GM23338 (cell line): ENCODE measurements at regions not wholly inside any gene's neighbourhood (a gene's known extent, or its start where the extent isn't known, plus 50 kb on each side); places are given as distances from the start of the nearest gene placed in this dataset.

Experiments used
- ATAC-seq: fragments of 200-7000 bp; cut with Tn5 transposase; 3 replicates; pipeline ENCODE4 v1.9.1; 2020
- DNase-seq: peaks from one replicate; pipeline ENCODE4 v3.0.0-alpha.2; 2015; ENCODE audit warnings: low spot score
- H2AFZ ChIP-seq: fragments of 200-600 bp; sonication (generic); 2 replicates; pipeline ENCODE4 v1.8.0; 2016; ENCODE audit warnings: antibody characterized with exemption, mild to moderate bottlenecking, moderate library complexity
- H3F3A ChIP-seq: fragments of 200-600 bp; sonication (generic); replicated peaks from 2 replicates; pipeline ENCODE4 v1.8.0; 2017; ENCODE audit warnings: antibody characterized with exemption, mixed run types, low read depth
- H3K27ac ChIP-seq: fragments of 200-600 bp; sonication (generic); 2 replicates; pipeline ENCODE4 v1.6.1; 2016; ENCODE audit warnings: low read depth
- H3K27me3 ChIP-seq: fragments of 200-600 bp; sonication (generic); 2 replicates; pipeline ENCODE4 v1.8.0; 2016; ENCODE audit warnings: mild to moderate bottlenecking, mixed run types, moderate library complexity; ENCODE audit not compliant: insufficient read depth
- H3K36me3 ChIP-seq: fragments of 200-600 bp; sonication (generic); 2 replicates; pipeline ENCODE4 v1.8.0; 2016; ENCODE audit warnings: mild to moderate bottlenecking; ENCODE audit not compliant: insufficient read depth
- H3K4me1 ChIP-seq: fragments of 200-600 bp; sonication (generic); 2 replicates; pipeline ENCODE4 v1.8.0; 2016; ENCODE audit warnings: mild to moderate bottlenecking, moderate library complexity; ENCODE audit not compliant: insufficient read depth
- H3K4me2 ChIP-seq: fragments of 200-600 bp; sonication (generic); 2 replicates; pipeline ENCODE4 v1.7.1; 2017; ENCODE audit warnings: mixed run types
- H3K4me3 ChIP-seq: fragments of 200-600 bp; sonication (generic); 2 replicates; pipeline ENCODE4 v1.6.1; 2016; ENCODE audit warnings: mixed run types
- H3K79me2 ChIP-seq: fragments of 200-600 bp; sonication (generic); replicated peaks from 2 replicates; pipeline ENCODE4 v1.8.0; 2017; ENCODE audit warnings: mild to moderate bottlenecking; ENCODE audit not compliant: insufficient read depth
- H3K9me2 ChIP-seq: fragments of 200-600 bp; sonication (generic); 2 replicates; pipeline ENCODE4 v1.8.0; 2017; ENCODE audit not compliant: insufficient read depth
- H4K20me1 ChIP-seq: fragments of 200-600 bp; sonication (generic); replicated peaks from 2 replicates; pipeline ENCODE4 v1.8.0; 2017; ENCODE audit warnings: mild to moderate bottlenecking; ENCODE audit not compliant: insufficient read depth
- H3K27ac Mint-ChIP-seq: 2 replicates; pipeline ENCODE4 v1.8.0; 2020; ENCODE audit warnings: inconsistent platforms, mild to moderate bottlenecking, moderate library complexity, mixed read lengths
- H3K27me3 Mint-ChIP-seq: 3 replicates; pipeline ENCODE4 v1.8.0; 2022; ENCODE audit warnings: low read depth, mild to moderate bottlenecking, moderate library complexity, mixed read lengths, inconsistent platforms; ENCODE audit not compliant: insufficient read depth, poor library complexity
- H3K36me3 Mint-ChIP-seq: 3 replicates; pipeline ENCODE4 v1.8.0; 2021; ENCODE audit warnings: low read depth, mild to moderate bottlenecking, inconsistent platforms, moderate library complexity, mixed read lengths
- H3K4me1 Mint-ChIP-seq: 3 replicates; pipeline ENCODE4 v1.8.0; 2020; ENCODE audit warnings: mild to moderate bottlenecking, inconsistent platforms, mixed read lengths
- H3K4me3 Mint-ChIP-seq: 3 replicates; pipeline ENCODE4 v1.8.0; 2021; ENCODE audit warnings: moderate library complexity, mild to moderate bottlenecking, inconsistent platforms, mixed read lengths
- H3K9me3 Mint-ChIP-seq: 3 replicates; pipeline ENCODE4 v1.8.0; 2020; ENCODE audit warnings: moderate library complexity, mild to moderate bottlenecking, inconsistent platforms, mixed read lengths
- CREB1 ChIP-seq: fragments of 250-450 bp; sonication (Bioruptor Pico); IDR thresholded peaks from 2 replicates; pipeline ENCODE4 v1.5.0; 2020; ENCODE audit warnings: low read depth, mild to moderate bottlenecking, moderate library complexity
- ETS1 ChIP-seq: IDR thresholded peaks from 2 replicates; pipeline ENCODE4 v1.6.1; 2016; ENCODE audit warnings: antibody characterized with exemption
- NANOG ChIP-seq: IDR thresholded peaks from 2 replicates; pipeline ENCODE4 v1.6.1; 2016; ENCODE audit warnings: antibody characterized with exemption, borderline replicate concordance
- POLR2AphosphoS5 ChIP-seq: IDR thresholded peaks from 2 replicates; pipeline ENCODE4 v1.6.1; 2016; ENCODE audit warnings: antibody characterized with exemption, low read depth
- REST ChIP-seq: IDR thresholded peaks from one replicate; pipeline ENCODE4 v1.6.1; 2018; ENCODE audit warnings: antibody characterized with exemption; ENCODE audit not compliant: unreplicated experiment
- ZNF331 ChIP-seq: fragments of 250-450 bp; sonication (Bioruptor Pico); IDR thresholded peaks from 2 replicates; pipeline ENCODE4 v1.5.0; 2020; ENCODE audit warnings: low read depth, mild to moderate bottlenecking, moderate library complexity
- ZNF462 ChIP-seq: fragments of 250-450 bp; sonication (Bioruptor Pico); IDR thresholded peaks from 2 replicates; pipeline ENCODE4 v1.5.0; 2020; ENCODE audit warnings: mild to moderate bottlenecking, moderate library complexity

GRCh38 chr15:96559087-96559486 is 228.6 kb downstream of the NR2F2 start:
- Histone ChIP-seq H3K79me2 (no peaks in the 10 kb centered on the region), H2AFZ (no peak overlapping the region), H3K27ac (no peak overlapping the region), H3K27me3 (no peaks in the 10 kb centered on the region), H3K4me2 (no peak overlapping the region), H3F3A (no peaks in the 10 kb centered on the region), H3K4me1 (no peaks in the 10 kb centered on the region), H3K9me2 (peaks cover 16% of the 10 kb centered on the region; the same call in 1 of the 2 replicates), H3K36me3 (no peaks in the 10 kb centered on the region), H3K4me3 (no peak overlapping the region), H4K20me1 (no peaks in the 10 kb centered on the region)
- H3K27ac Mint-ChIP-seq, result no peak overlapping the region
- TF ChIP-seq REST, result no peak
- TF ChIP-seq POLR2AphosphoS5, result no peak
- no peak for TF ChIP-seq ZNF331 (CRISPR knock-in tag)
- no peak for TF ChIP-seq ETS1
- TF ChIP-seq NANOG, result no peak
- TF ChIP-seq ZNF462, result no peak
- no peak for TF ChIP-seq CREB1
- DNase-seq (no peak), ATAC-seq (no peak)
- H3K36me3 Mint-ChIP-seq, result no peaks in the 10 kb centered on the region
- no peak overlapping the region for H3K4me3 Mint-ChIP-seq
- H3K9me3 Mint-ChIP-seq, result no peaks in the 10 kb centered on the region
- H3K4me1 Mint-ChIP-seq, result no peaks in the 10 kb centered on the region
- H3K27me3 Mint-ChIP-seq, result no peaks in the 10 kb centered on the region
